Naive thymus-derived CD8-positive, alpha-beta T cell (primary cell): ENCODE measurements at regions not wholly inside any gene's neighbourhood (a gene's known extent, or its start where the extent isn't known, plus 50 kb on each side); places are given as distances from the start of the nearest gene placed in this dataset.
"Not testable (repeated sequence)": the region's sequence is repeated elsewhere in the genome, so short reads cannot be mapped to it uniquely, and the experiment has no call there.

Experiments used
- ATAC-seq, 2 donors: fragments of 150-1000 bp; cut with Tn5 transposase in 1 of 2; sonication (Bioruptor Pico), chemical (Tn5 transposase) in 1 of 2; 1 replicate in 1 of 2; 2 replicates in 1 of 2; pipeline ENCODE4 v1.10.0; 2021; ENCODE audit warnings: mild to moderate bottlenecking in 2 of 2, moderate library complexity in 2 of 2
- POLR2A ChIA-PET: fragments of 350-600 bp; sonication (Branson Sonifier 250); formaldehyde crosslinking; loops from one replicate; lab custom pipeline; 2021; ENCODE audit warnings: antibody characterized with exemption; lab: Charles Lee
- DNase-seq, 10 donors: peaks; one replicate each; pipeline versions ENCODE4 v3.0.0 to v3.0.0-alpha.2; 2020 to 2022
- H3K27ac Mint-ChIP-seq, 10 donors: one replicate each; pipeline ENCODE4 v1.8.0; 2020 to 2022; ENCODE audit warnings: mild to moderate bottlenecking in 10 of 10, mixed read lengths in 10 of 10, moderate library complexity in 4 of 10, inconsistent platforms in 1 of 10
- H3K27me3 Mint-ChIP-seq, 5 donors: one replicate each; pipeline ENCODE4 v1.8.0; 2021 to 2022; ENCODE audit warnings: mixed read lengths in 5 of 5
- H3K36me3 Mint-ChIP-seq, 3 donors: one replicate each; pipeline ENCODE4 v1.8.0; 2020 to 2022; ENCODE audit warnings: mixed read lengths in 3 of 3, mild to moderate bottlenecking in 2 of 3, inconsistent platforms in 1 of 3
- H3K4me1 Mint-ChIP-seq, 4 donors: one replicate each; pipeline ENCODE4 v1.8.0; 2021 to 2022; ENCODE audit warnings: mixed read lengths in 4 of 4
- H3K4me3 Mint-ChIP-seq, 10 donors: one replicate each; pipeline ENCODE4 v1.8.0; 2020 to 2022; ENCODE audit warnings: mild to moderate bottlenecking in 10 of 10, mixed read lengths in 10 of 10, moderate library complexity in 6 of 10, inconsistent platforms in 1 of 10
- H3K9me3 Mint-ChIP-seq, 9 donors: one replicate each; pipeline ENCODE4 v1.8.0; 2020 to 2022; ENCODE audit warnings: mixed read lengths in 9 of 9, mild to moderate bottlenecking in 3 of 9, inconsistent platforms in 1 of 9, moderate library complexity in 1 of 9

DNA sequence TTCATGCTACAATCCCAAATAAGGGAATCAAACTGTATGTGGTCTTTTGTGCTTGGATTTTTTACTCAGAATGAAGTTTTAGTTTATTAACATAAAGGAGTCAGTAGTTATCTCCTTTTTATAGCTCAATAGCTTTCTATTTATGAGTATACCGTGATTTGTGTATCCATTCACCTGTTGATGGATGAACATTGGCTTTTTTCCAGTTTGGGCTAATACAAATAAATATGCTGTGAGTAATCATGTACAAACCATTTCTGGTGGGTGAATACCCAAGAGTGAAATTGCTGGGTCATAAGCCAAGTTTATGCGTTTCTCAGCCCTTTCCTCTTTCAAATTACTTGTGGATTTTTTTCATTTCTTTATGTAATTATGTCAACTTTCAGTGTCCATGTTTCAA lies 395.3 kb downstream of the OSTF1 start:
- Mint-ChIP-seq H3K9me3 (peaks cover 0 to 6% (median 0%) of the 10 kb centered on the region in 9 donors), H3K27me3 (peaks cover 6 to 44% (median 11%) of the 10 kb centered on the region in 5 donors)

GRCh38 chr9:75487856-75488718 lies 399.8 kb downstream of the OSTF1 start:
- no peak for ATAC-seq
- Mint-ChIP-seq H3K27me3 (peaks cover 4 to 27% (median 8%) of the 10 kb centered on the region in 5 donors), H3K4me1 (no peaks in the 10 kb centered on the region), H3K36me3 (no peaks in the 10 kb centered on the region), H3K9me3 (peaks cover 0 to 6% (median 1%) of the 10 kb centered on the region in 9 donors), H3K27ac (no peak overlapping the region), H3K4me3 (no peak overlapping the region)
- POLR2A ChIA-PET: no interaction called here
- DNase-seq: no peak

More for the DNA sequence above, 395.3 kb downstream of the OSTF1 start:
- Mint-ChIP-seq H3K36me3 (no peaks in the 10 kb centered on the region), H3K4me1 (no peaks in the 10 kb centered on the region), H3K4me3 (no peak overlapping the region), H3K27ac (no peak overlapping the region)
- ATAC-seq (no peak), DNase-seq (no peak)
- POLR2A ChIA-PET: no interaction called here

GRCh38 chr9:75488719-75489110 lies 400.4 kb downstream of the OSTF1 start:
- Mint-ChIP-seq H3K36me3 (no peaks in the 10 kb centered on the region), H3K4me3 (no peak overlapping the region), H3K27me3 (peaks cover 3 to 21% (median 8%) of the 10 kb centered on the region in 5 donors), H3K4me1 (no peaks in the 10 kb centered on the region), H3K9me3 (peaks cover 0 to 6% (median 1%) of the 10 kb centered on the region in 9 donors), H3K27ac (no peak overlapping the region)
- ATAC-seq (no peak), DNase-seq (no peak)
- POLR2A ChIA-PET: no interaction called here

GRCh38 chr9:75490326-75490725 lies 400.1 kb upstream of the PCSK5 start:
- Mint-ChIP-seq H3K4me3 (no peak overlapping the region), H3K36me3 (no peaks in the 10 kb centered on the region), H3K27ac (no peak overlapping the region), H3K9me3 (peaks cover 0 to 6% (median 1%) of the 10 kb centered on the region in 9 donors), H3K27me3 (peaks cover 1 to 11% (median 3%) of the 10 kb centered on the region in 5 donors), H3K4me1 (no peaks in the 10 kb centered on the region)
- ATAC-seq (no peak), DNase-seq (no peak)
- POLR2A ChIA-PET: no interaction called here

DNA sequence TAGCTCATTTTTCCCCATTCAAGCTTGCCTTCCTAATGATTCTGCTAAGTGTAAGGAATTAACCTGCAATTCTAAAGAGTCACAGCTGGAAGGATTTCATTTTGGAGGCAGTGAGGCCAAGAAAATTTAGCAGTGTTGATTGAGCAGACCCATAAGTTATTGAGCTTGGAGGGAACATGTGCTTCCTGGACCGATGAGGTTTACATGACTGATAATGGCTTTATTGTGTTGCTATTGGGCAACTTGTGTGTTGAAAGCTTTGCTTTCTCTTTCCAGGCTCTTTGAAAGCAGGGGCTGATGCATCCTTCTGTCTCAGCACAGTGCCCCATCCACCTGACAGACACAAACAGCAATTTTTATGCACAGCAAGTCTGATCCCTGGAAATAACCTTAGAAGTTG lies 398.9 kb upstream of the PCSK5 start:
- peaks cover 0 to 8% (median 2%) of the 10 kb centered on the region in 5 donors for H3K27me3 Mint-ChIP-seq
- DNase-seq: no peak
- peaks cover 0 to 6% (median 1%) of the 10 kb centered on the region in 9 donors for H3K9me3 Mint-ChIP-seq
- no peak overlapping the region for H3K27ac Mint-ChIP-seq
- H3K36me3 Mint-ChIP-seq: no peaks in the 10 kb centered on the region
- POLR2A ChIA-PET: no interaction called here
- no peak overlapping the region for H3K4me3 Mint-ChIP-seq
- no peak for ATAC-seq
- H3K4me1 Mint-ChIP-seq: no peaks in the 10 kb centered on the region

DNA sequence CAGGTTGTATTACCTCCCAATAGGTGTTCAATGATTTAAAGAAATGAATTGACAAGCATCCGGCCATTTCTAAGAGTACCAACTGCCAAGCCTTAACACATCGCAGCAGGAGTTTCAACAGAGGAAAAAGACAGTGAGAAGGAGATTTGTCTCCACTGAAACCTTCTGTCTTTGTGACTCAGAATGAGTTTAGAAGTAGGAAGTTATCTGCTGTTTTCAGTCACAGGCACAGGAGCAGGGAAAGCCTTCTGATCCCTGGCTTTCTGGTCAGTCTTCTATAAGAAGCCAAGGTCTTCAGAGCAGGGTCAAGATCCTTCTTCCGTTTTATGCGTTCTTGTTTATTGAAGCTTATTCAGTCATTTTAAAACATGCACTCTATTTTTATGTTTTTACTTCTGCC lies 390.7 kb upstream of the PCSK5 start:
- no peak overlapping the region for H3K27ac Mint-ChIP-seq
- POLR2A ChIA-PET: no interaction called here

DNA sequence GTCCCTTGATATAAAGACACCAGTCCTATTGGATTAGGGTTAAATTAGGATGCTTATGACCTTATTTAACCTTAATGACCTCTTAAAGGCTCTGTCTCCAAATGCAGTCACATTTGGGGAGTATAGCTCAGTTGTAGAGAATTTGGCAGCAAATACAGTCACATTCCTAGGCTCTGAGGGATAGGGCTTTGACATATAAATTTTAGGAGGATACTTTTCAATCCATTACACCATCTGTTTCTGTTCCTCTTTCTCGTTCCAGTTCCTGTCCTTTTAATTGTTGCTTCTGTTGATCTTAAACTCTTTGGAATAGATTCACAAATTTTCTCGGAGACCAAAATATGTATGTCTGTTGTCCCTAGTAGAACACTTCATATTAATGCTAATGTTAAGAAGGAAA lies 390.0 kb upstream of the PCSK5 start:
- POLR2A ChIA-PET: no interaction called here
- Mint-ChIP-seq H3K27ac (no peak overlapping the region), H3K9me3 (no peaks in the 10 kb centered on the region), H3K36me3 (no peaks in the 10 kb centered on the region), H3K27me3 (peaks cover 0 to 14% (median 5%) of the 10 kb centered on the region in 5 donors), H3K4me1 (no peaks in the 10 kb centered on the region), H3K4me3 (no peak overlapping the region)
- DNase-seq: no peak
- ATAC-seq: no peak

More for the DNA sequence above, 390.7 kb upstream of the PCSK5 start:
- Mint-ChIP-seq H3K27me3 (peaks cover 0 to 14% (median 5%) of the 10 kb centered on the region in 5 donors), H3K36me3 (no peaks in the 10 kb centered on the region), H3K4me1 (no peaks in the 10 kb centered on the region), H3K4me3 (no peak overlapping the region), H3K9me3 (no peaks in the 10 kb centered on the region)
- DNase-seq (no peak), ATAC-seq (no peak)

GRCh38 chr9:75500940-75501339 lies 389.5 kb upstream of the PCSK5 start:
- H3K4me3 Mint-ChIP-seq, H3K27ac Mint-ChIP-seq, H3K9me3 Mint-ChIP-seq, POLR2A ChIA-PET, H3K36me3 Mint-ChIP-seq, H3K4me1 Mint-ChIP-seq, ATAC-seq, DNase-seq: not testable (repeated sequence)
- H3K27me3 Mint-ChIP-seq: peaks cover 0 to 14% (median 3%) of the 10 kb centered on the region in 5 donors

DNA sequence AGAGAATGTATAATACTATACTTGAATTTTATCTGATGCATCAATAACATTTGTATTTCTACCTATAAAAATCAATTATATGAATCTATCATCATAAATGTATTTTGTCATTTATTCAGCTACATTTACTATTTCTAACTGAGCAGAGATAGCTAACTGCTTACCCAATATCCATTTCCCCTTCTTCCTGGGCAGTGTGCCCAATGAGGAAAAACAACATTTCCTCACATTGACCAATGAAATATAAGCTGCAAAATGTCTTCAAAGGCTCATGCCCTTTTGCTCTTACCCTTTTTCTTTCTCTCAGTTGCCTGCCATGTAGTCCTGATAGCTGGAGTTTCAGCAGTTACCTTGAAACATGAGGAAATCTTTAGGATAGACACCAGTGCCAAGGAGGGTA lies 385.8 kb upstream of the PCSK5 start:
- POLR2A ChIA-PET: no interaction called here
- no peaks in the 10 kb centered on the region for H3K4me1 Mint-ChIP-seq
- DNase-seq: no peak
- no peak for ATAC-seq
- H3K9me3 Mint-ChIP-seq: peaks cover 0 to 7% (median 0%) of the 10 kb centered on the region in 9 donors
- peaks cover 0 to 14% (median 3%) of the 10 kb centered on the region in 5 donors for H3K27me3 Mint-ChIP-seq
- H3K36me3 Mint-ChIP-seq: no peaks in the 10 kb centered on the region
- no peak overlapping the region for H3K4me3 Mint-ChIP-seq
- no peak overlapping the region for H3K27ac Mint-ChIP-seq

DNA sequence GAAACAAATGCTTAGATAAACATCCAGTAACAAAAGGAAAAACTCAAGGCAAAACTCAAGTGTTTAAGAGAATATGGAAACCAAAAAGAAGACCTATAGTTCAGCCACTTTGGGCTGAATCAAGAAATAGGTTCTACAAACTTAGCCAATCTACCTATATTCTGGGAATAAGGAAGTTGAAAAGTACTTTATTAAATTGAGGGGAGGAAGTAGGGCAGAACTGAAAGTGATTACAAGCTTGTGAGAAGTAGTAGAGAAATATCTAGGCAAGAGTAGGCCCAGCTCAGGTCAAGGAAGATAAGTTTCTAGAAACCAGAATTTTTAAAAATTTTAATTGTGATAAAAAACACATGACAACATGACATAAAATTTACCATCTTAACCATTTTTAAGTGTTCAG lies 384.8 kb upstream of the PCSK5 start:
- Mint-ChIP-seq H3K4me3 (no peak overlapping the region), H3K27me3 (peaks cover 0 to 14% (median 3%) of the 10 kb centered on the region in 5 donors), H3K4me1 (no peaks in the 10 kb centered on the region), H3K27ac (no peak overlapping the region), H3K36me3 (no peaks in the 10 kb centered on the region), H3K9me3 (peaks cover 0 to 7% (median 0%) of the 10 kb centered on the region in 9 donors)
- DNase-seq: no peak
- POLR2A ChIA-PET: no interaction called here
- ATAC-seq: no peak

GRCh38 chr9:75529463-75529862 lies 361.0 kb upstream of the PCSK5 start:
- Mint-ChIP-seq H3K27ac (no peak overlapping the region), H3K4me3 (no peak overlapping the region), H3K4me1 (no peaks in the 10 kb centered on the region), H3K27me3 (peaks cover 0 to 25% (median 0%) of the 10 kb centered on the region in 5 donors), H3K9me3 (peaks cover 0 to 3% (median 0%) of the 10 kb centered on the region in 9 donors), H3K36me3 (no peaks in the 10 kb centered on the region)
- POLR2A ChIA-PET: no interaction called here
- DNase-seq (no peak), ATAC-seq (no peak)

- POLR2A ChIA-PET: no interaction called here
- no peaks in the 10 kb centered on the region for H3K4me1 Mint-ChIP-seq
- no peak overlapping the region for H3K27ac Mint-ChIP-seq
- no peak overlapping the region for H3K4me3 Mint-ChIP-seq
- DNase-seq (no peak), ATAC-seq (no peak)
- H3K27me3 Mint-ChIP-seq: peaks cover 0 to 14% (median 0%) of the 10 kb centered on the region in 5 donors
- H3K36me3 Mint-ChIP-seq: no peaks in the 10 kb centered on the region
- peaks cover 0 to 3% (median 0%) of the 10 kb centered on the region in 9 donors for H3K9me3 Mint-ChIP-seq
Observed at GRCh38 chr9:75531588-75531987, 358.9 kb upstream of the PCSK5 start.

DNA sequence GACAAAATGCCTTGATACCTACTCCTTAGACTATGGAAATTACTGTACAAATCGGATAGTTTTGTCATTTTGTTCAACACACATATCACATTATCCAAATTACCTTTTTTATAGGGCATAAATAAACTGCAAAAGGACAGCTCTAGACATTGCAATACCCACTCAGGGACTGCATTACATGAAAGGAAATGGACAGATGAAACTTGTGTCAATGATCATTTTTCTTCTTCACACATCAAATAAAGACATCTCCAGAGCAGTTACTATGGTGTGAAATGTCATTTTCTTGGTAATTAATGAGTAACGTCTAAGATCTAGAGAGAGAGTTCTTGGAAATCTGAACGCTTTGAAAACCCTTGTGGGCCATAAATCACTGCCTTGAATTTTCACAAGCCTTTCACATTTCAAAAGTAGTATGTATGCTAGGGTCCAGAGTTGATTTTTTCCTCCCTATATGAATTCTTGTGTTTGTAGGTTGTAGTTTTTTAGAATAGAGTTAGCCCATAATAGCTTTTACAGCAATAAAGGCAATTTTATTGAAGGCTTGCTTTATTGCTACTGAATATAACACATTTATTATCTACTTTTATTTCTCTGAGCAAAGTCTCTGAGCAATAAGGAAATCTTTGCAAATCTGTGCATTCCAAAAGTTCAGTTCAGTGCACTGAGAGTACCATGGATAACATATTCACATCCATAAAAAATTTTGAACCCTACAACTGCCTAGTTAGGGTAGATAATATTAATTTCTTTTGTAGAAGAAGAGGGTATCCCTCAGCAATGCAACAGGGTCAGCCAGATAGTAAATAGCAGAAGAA lies 358.0 kb upstream of the PCSK5 start:
- Mint-ChIP-seq H3K27ac (no peak overlapping the region), H3K27me3 (peaks cover 0 to 6% (median 0%) of the 10 kb centered on the region in 5 donors), H3K36me3 (no peaks in the 10 kb centered on the region), H3K4me1 (no peaks in the 10 kb centered on the region), H3K4me3 (no peak overlapping the region), H3K9me3 (peaks cover 0 to 3% (median 0%) of the 10 kb centered on the region in 9 donors)
- no peak for DNase-seq
- POLR2A ChIA-PET: no interaction called here
- no peak for ATAC-seq
